PC-9 (cell line): ENCODE measurements at regions not wholly inside any gene's neighbourhood (a gene's known extent, or its start where the extent isn't known, plus 50 kb on each side); places are given as distances from the start of the nearest gene placed in this dataset.

Experiments used
- BruUV-seq: library from RNA; stranded (reverse); fragments of 400-500 nt; replicated peaks from 2 replicates; lab custom pipeline; 2021; lab: Mats Ljungman, UMichigan
- CTCF ChIA-PET: fragments of 300-600 bp; sonication (Branson Sonifier 250); formaldehyde crosslinking; loops from one replicate; lab custom pipeline; 2022; ENCODE audit warnings: antibody characterized with exemption; lab: Charles Lee
- POLR2A ChIA-PET: fragments of 300-600 bp; sonication (Branson Sonifier 250); formaldehyde crosslinking; loops from one replicate; lab custom pipeline; 2022; ENCODE audit warnings: antibody characterized with exemption; ENCODE audit not compliant: unreplicated experiment; lab: Charles Lee
- DNase-seq, 2 experiments: peaks; one replicate each; pipeline versions ENCODE4 v3.0.0 to v3.0.0-alpha.2; 2015 to 2022; ENCODE audit warnings: mixed read lengths in 1 of 2
- H2AFZ ChIP-seq: fragments of 200-600 bp; sonication (generic); 2 replicates; pipeline ENCODE4 v1.8.1; 2017; ENCODE audit warnings: antibody characterized with exemption
- H3F3A ChIP-seq: fragments of 200-600 bp; sonication (generic); 2 replicates; pipeline ENCODE4 v1.8.1; 2017; ENCODE audit warnings: antibody characterized with exemption, mild to moderate bottlenecking, low read depth; ENCODE audit not compliant: insufficient read depth
- H3K27ac ChIP-seq: fragments of 200-600 bp; sonication (generic); 2 replicates; pipeline ENCODE4 v1.6.1; 2016; ENCODE audit warnings: mixed run types
- H3K27me3 ChIP-seq: fragments of 200-600 bp; sonication (generic); 2 replicates; pipeline ENCODE4 v1.6.1; 2016; ENCODE audit warnings: low read depth, mixed run types; ENCODE audit not compliant: insufficient read depth
- H3K36me3 ChIP-seq: fragments of 200-600 bp; sonication (generic); 2 replicates; pipeline ENCODE4 v1.6.1; 2016; ENCODE audit warnings: low read depth, mixed run types
- H3K4me1 ChIP-seq: fragments of 200-600 bp; sonication (generic); replicated peaks from 2 replicates; pipeline ENCODE4 v1.6.1; 2016; ENCODE audit warnings: mixed run types; ENCODE audit not compliant: insufficient read depth
- H3K4me2 ChIP-seq: fragments of 200-600 bp; sonication (generic); 2 replicates; pipeline ENCODE4 v1.6.1; 2017; ENCODE audit warnings: mixed run types
- H3K4me3 ChIP-seq: fragments of 200-600 bp; sonication (generic); 2 replicates; pipeline ENCODE4 v1.6.1; 2016; ENCODE audit warnings: mixed run types
- H3K79me2 ChIP-seq: fragments of 200-600 bp; sonication (generic); 2 replicates; pipeline ENCODE4 v1.6.1; 2017; ENCODE audit warnings: low read depth, mixed run types
- H3K9me2 ChIP-seq: fragments of 200-600 bp; sonication (generic); 2 replicates; pipeline ENCODE4 v1.8.1; 2017; ENCODE audit warnings: mild to moderate bottlenecking; ENCODE audit not compliant: insufficient read depth
- H3K9me3 ChIP-seq: fragments of 200-600 bp; sonication (generic); 2 replicates; pipeline ENCODE4 v1.8.1; 2016; ENCODE audit warnings: low read depth; ENCODE audit not compliant: insufficient read depth
- H4K20me1 ChIP-seq: fragments of 200-600 bp; sonication (generic); 2 replicates; pipeline ENCODE4 v1.8.1; 2017; ENCODE audit not compliant: insufficient read depth
- CTCF ChIP-seq: fragments of 200-600 bp; sonication (generic); conservative IDR thresholded peaks from 2 replicates; pipeline ENCODE4 v1.6.1; 2017; ENCODE audit warnings: mixed run types, antibody characterized with exemption, mild to moderate bottlenecking, moderate library complexity
- EZH2 ChIP-seq: fragments of 200-600 bp; sonication (generic); IDR thresholded peaks from 2 replicates; pipeline ENCODE4 v1.8.0; 2017; ENCODE audit warnings: antibody characterized with exemption, low read depth
- intact Hi-C: fragments of 100-400 bp; cut with micrococcal nuclease; formaldehyde crosslinking; loops from one replicate; pipeline ENCODE4 v1.10.0; 2022; ENCODE audit not compliant: unreplicated experiment

- no peaks in the 10 kb centered on the region for H4K20me1 ChIP-seq
- H3F3A ChIP-seq, result no peaks in the 10 kb centered on the region
- no peaks in the 10 kb centered on the region for H3K9me3 ChIP-seq
- H3K4me1 ChIP-seq, result no peaks in the 10 kb centered on the region
- ChIA-PET CTCF (no interaction called here), POLR2A (no interaction called here)
- no peaks in the 10 kb centered on the region for H3K36me3 ChIP-seq
- H3K4me3 ChIP-seq, result no peak overlapping the region
- TF ChIP-seq CTCF, result no peak
- no peak for TF ChIP-seq EZH2
- H2AFZ ChIP-seq, result no peak overlapping the region
- BruUV-seq, result no TSS peak
- H3K4me2 ChIP-seq, result no peak overlapping the region
- intact Hi-C loops, result no loop called here
- no peaks in the 10 kb centered on the region for H3K27me3 ChIP-seq
- DNase-seq, result no peak
- no peaks in the 10 kb centered on the region for H3K9me2 ChIP-seq
- no peak overlapping the region for H3K27ac ChIP-seq
- no peaks in the 10 kb centered on the region for H3K79me2 ChIP-seq
Observed at GRCh38 chr15:48010316-48010715, 110.5 kb upstream of the SLC24A5 start.

- no peak for DNase-seq
- CTCF ChIA-PET, result no interaction called here
- no TSS peak for BruUV-seq
- intact Hi-C loops, result no loop called here
- Histone ChIP-seq H3K4me3 (no peak overlapping the region), H3K79me2 (no peaks in the 10 kb centered on the region), H3F3A (no peaks in the 10 kb centered on the region), H3K9me3 (no peaks in the 10 kb centered on the region), H3K27me3 (no peaks in the 10 kb centered on the region), H3K9me2 (no peaks in the 10 kb centered on the region), H3K4me2 (no peak overlapping the region), H2AFZ (no peak overlapping the region), H3K4me1 (no peaks in the 10 kb centered on the region), H3K36me3 (no peaks in the 10 kb centered on the region), H3K27ac (no peak overlapping the region), H4K20me1 (no peaks in the 10 kb centered on the region)
- POLR2A ChIA-PET, result no interaction called here
- TF ChIP-seq CTCF, result no peak
- no peak for TF ChIP-seq EZH2
Observed at GRCh38 chr15:48012191-48012590, 108.6 kb upstream of the SLC24A5 start.

GRCh38 chr15:48016865-48017264, 103.9 kb upstream of the SLC24A5 start:
- Histone ChIP-seq H3K36me3 (no peaks in the 10 kb centered on the region), H3K4me2 (no peak overlapping the region), H2AFZ (no peak overlapping the region), H3K4me3 (no peak overlapping the region), H4K20me1 (no peaks in the 10 kb centered on the region), H3K79me2 (no peaks in the 10 kb centered on the region), H3K9me2 (no peaks in the 10 kb centered on the region), H3K9me3 (no peaks in the 10 kb centered on the region), H3K27ac (no peak overlapping the region), H3K4me1 (no peaks in the 10 kb centered on the region), H3F3A (no peaks in the 10 kb centered on the region), H3K27me3 (no peaks in the 10 kb centered on the region)
- ChIA-PET CTCF (no interaction called here), POLR2A (no interaction called here)
- intact Hi-C loops, result no loop called here
- no TSS peak for BruUV-seq
- DNase-seq, result no peak
- no peak for TF ChIP-seq EZH2
- no peak for TF ChIP-seq CTCF
